HEK293 (cell line): ENCODE measurements at regions not wholly inside any gene's neighbourhood (a gene's known extent, or its start where the extent isn't known, plus 50 kb on each side); places are given as distances from the start of the nearest gene placed in this dataset.

Experiments
- CTCF ChIA-PET: fragments of 350-600 bp; formaldehyde crosslinking; extraction: SDS; loops from one replicate; lab custom pipeline; 2021; ENCODE audit warnings: antibody characterized with exemption; lab: Yijun Ruan, JAX
- POLR2A ChIA-PET: fragments of 300-600 bp; formaldehyde crosslinking; extraction: SDS; loops from one replicate; lab custom pipeline; 2020; ENCODE audit warnings: antibody characterized with exemption, inconsistent platforms; lab: Yijun Ruan, JAX
- H3K27ac ChIP-seq: fragments of 200-500 bp; sonication (Bioruptor generic); 2 replicates; pipeline ENCODE4 v1.5.1; 2014; ENCODE audit warnings: low read depth, low read length, control low read depth, inconsistent platforms; ENCODE audit errors: extremely low read depth
- H3K36me3 ChIP-seq, 2 experiments: fragments of 200-500 bp in 1 of 2; sonication (Bioruptor generic) in 1 of 2; 1 replicate in 1 of 2; 2 replicates in 1 of 2; pipeline ENCODE4 v1.5.1; 2014 to 2017; ENCODE audit warnings: inconsistent platforms in 2 of 2, low read length in 2 of 2; ENCODE audit not compliant: control insufficient read depth in 2 of 2, insufficient read depth in 1 of 2
- H3K4me1 ChIP-seq: fragments of 200-500 bp; sonication (Bioruptor generic); 2 replicates; pipeline ENCODE4 v1.5.1; 2014; ENCODE audit warnings: mild to moderate bottlenecking, low read length, inconsistent platforms; ENCODE audit not compliant: control insufficient read depth, insufficient read depth
- H3K4me3 ChIP-seq: 2 replicates; pipeline ENCODE4 v1.5.1; 2011; ENCODE audit warnings: low read depth, mild to moderate bottlenecking, control low read depth, low read length, moderate library complexity
- H3K9me3 ChIP-seq: fragments of 200-500 bp; sonication (Bioruptor generic); 2 replicates; pipeline ENCODE4 v1.5.1; 2014; ENCODE audit warnings: low read depth, low read length, inconsistent platforms; ENCODE audit not compliant: control insufficient read depth, insufficient read depth
- GFI1B ChIP-seq: fragments of 450-650 bp; formaldehyde crosslinking; IDR thresholded peaks from 2 replicates; pipeline ENCODE4 v1.5.1; 2016; ENCODE audit warnings: missing biosample characterization, missing genetic modification characterization
- GLIS2 ChIP-seq: fragments of 450-650 bp; formaldehyde crosslinking; IDR thresholded peaks from 2 replicates; pipeline ENCODE4 v1.5.1; 2016; ENCODE audit warnings: missing biosample characterization, missing genetic modification characterization
- KLF1 ChIP-seq: fragments of 450-650 bp; formaldehyde crosslinking; IDR thresholded peaks from 2 replicates; pipeline ENCODE4 v1.5.1; 2016; ENCODE audit warnings: missing biosample characterization, missing genetic modification characterization
- KLF8 ChIP-seq: fragments of 450-650 bp; formaldehyde crosslinking; IDR thresholded peaks from 2 replicates; pipeline ENCODE4 v1.5.1; 2016; ENCODE audit warnings: missing biosample characterization, missing genetic modification characterization
- ZBTB8A ChIP-seq: fragments of 450-650 bp; formaldehyde crosslinking; IDR thresholded peaks from 2 replicates; pipeline ENCODE4 v1.5.1; 2016; ENCODE audit warnings: missing biosample characterization, missing genetic modification characterization
- ZFP3 ChIP-seq: fragments of 450-650 bp; formaldehyde crosslinking; IDR thresholded peaks from 2 replicates; pipeline ENCODE4 v1.5.1; 2016; ENCODE audit warnings: low read depth, missing biosample characterization, missing genetic modification characterization
- ZNF248 ChIP-seq: fragments of 450-650 bp; formaldehyde crosslinking; IDR thresholded peaks from 2 replicates; pipeline ENCODE4 v1.5.1; 2017; ENCODE audit warnings: missing biosample characterization, missing genetic modification characterization
- ZNF426 ChIP-seq: fragments of 450-650 bp; formaldehyde crosslinking; IDR thresholded peaks from 2 replicates; pipeline ENCODE4 v1.5.1; 2017; ENCODE audit warnings: missing biosample characterization, missing genetic modification characterization, mild to moderate bottlenecking, inconsistent platforms, moderate library complexity
- ZNF596 ChIP-seq: fragments of 450-650 bp; IDR thresholded peaks from 2 replicates; pipeline ENCODE4 v1.5.0; 2018; ENCODE audit warnings: missing biosample characterization, mild to moderate bottlenecking, missing genetic modification characterization, moderate library complexity
- ZNF621 ChIP-seq: fragments of 450-650 bp; formaldehyde crosslinking; IDR thresholded peaks from 2 replicates; pipeline ENCODE4 v1.5.1; 2017; ENCODE audit warnings: missing biosample characterization, missing genetic modification characterization
- ZNF664 ChIP-seq: fragments of 450-650 bp; formaldehyde crosslinking; IDR thresholded peaks from 2 replicates; pipeline ENCODE4 v1.5.1; 2016; ENCODE audit warnings: missing biosample characterization, missing genetic modification characterization
- TF ChIP-seq, protein P1 (sequence below): fragments of 450-650 bp; formaldehyde crosslinking; IDR thresholded peaks from 2 replicates; pipeline ENCODE4 v1.5.0; 2017; ENCODE audit warnings: missing biosample characterization, missing genetic modification characterization, borderline replicate concordance
- TF ChIP-seq, protein P2 (sequence below): fragments of 450-650 bp; formaldehyde crosslinking; optimal IDR thresholded peaks from 2 replicates; pipeline ENCODE3; 2016; ENCODE audit warnings: missing biosample characterization, mild to moderate bottlenecking, missing genetic modification characterization
- TF ChIP-seq, protein P3 (sequence below): fragments of 450-650 bp; formaldehyde crosslinking; IDR thresholded peaks from 2 replicates; pipeline ENCODE4 v1.5.1; 2016; ENCODE audit warnings: missing biosample characterization, missing genetic modification characterization
- TF ChIP-seq, protein P4 (sequence below): fragments of 450-650 bp; formaldehyde crosslinking; IDR thresholded peaks from 2 replicates; pipeline ENCODE4 v1.5.1; 2016; ENCODE audit warnings: missing biosample characterization, missing genetic modification characterization

DNA sequence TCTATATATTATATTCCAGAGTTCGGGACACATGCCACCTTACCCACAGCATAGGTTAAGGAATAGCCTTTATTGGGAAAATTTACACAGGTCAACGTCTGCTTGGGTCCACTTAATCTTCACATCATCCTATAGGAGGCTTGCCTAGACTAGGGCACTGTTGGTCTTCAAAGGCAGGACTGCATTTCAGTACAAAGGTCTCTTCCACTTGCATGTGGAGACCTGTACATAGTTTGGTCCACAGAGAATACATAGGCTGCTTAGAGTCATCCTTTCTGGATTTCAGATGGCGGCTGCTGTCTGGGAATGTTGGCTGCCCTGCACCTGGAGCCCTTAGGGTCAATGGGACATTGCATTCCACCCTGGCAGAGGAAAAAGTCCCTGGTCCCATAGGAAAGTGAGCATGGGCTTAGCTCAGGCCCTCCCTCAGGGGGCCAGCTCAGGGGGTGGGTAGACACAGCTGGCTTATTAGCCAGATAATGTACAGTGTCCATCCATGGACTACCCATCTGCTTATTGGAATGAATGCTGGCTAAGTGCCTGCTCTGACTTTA lies 75.3 kb upstream of the TGFBR2 start (continued):
- TF ChIP-seq, protein P1, sequence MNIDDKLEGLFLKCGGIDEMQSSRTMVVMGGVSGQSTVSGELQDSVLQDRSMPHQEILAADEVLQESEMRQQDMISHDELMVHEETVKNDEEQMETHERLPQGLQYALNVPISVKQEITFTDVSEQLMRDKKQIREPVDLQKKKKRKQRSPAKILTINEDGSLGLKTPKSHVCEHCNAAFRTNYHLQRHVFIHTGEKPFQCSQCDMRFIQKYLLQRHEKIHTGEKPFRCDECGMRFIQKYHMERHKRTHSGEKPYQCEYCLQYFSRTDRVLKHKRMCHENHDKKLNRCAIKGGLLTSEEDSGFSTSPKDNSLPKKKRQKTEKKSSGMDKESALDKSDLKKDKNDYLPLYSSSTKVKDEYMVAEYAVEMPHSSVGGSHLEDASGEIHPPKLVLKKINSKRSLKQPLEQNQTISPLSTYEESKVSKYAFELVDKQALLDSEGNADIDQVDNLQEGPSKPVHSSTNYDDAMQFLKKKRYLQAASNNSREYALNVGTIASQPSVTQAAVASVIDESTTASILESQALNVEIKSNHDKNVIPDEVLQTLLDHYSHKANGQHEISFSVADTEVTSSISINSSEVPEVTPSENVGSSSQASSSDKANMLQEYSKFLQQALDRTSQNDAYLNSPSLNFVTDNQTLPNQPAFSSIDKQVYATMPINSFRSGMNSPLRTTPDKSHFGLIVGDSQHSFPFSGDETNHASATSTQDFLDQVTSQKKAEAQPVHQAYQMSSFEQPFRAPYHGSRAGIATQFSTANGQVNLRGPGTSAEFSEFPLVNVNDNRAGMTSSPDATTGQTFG (tag by site-specific recombination): no peak
- TF ChIP-seq ZNF596 (no peak), GLIS2 (tag by site-specific recombination) (no peak), ZNF248 (tag by site-specific recombination) (no peak)
- TF ChIP-seq, protein P2, sequence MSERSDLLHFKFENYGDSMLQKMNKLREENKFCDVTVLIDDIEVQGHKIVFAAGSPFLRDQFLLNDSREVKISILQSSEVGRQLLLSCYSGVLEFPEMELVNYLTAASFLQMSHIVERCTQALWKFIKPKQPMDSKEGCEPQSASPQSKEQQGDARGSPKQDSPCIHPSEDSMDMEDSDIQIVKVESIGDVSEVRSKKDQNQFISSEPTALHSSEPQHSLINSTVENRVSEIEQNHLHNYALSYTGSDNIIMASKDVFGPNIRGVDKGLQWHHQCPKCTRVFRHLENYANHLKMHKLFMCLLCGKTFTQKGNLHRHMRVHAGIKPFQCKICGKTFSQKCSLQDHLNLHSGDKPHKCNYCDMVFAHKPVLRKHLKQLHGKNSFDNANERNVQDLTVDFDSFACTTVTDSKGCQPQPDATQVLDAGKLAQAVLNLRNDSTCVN (tag by site-specific recombination): no peak
- TF ChIP-seq, all 188 proteins: peak for 0

DNA sequence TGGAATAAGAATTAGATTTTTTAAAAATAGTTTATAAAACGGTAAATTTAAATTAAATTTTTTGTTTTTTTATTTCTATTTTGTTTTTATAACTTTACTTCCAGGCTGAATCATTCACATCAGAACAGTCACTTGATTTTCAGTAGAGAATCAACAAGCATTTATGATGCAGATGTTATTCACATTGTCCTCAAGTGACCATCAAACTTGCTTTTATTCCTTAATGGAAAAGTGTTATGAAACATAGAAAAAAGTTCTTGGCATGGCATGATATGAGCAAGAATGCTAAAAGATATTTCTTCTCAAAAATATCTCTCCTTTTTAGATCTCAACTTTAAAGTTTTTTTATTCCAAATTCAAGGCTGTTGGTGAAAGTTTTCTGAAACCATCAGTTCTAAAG lies 70.9 kb upstream of the TGFBR2 start:
- Histone ChIP-seq H3K36me3 (no peaks in the 10 kb centered on the region), H3K4me1 (no peaks in the 10 kb centered on the region), H3K4me3 (no peak overlapping the region), H3K9me3 (no peaks in the 10 kb centered on the region), H3K27ac (no peak overlapping the region)
- ChIA-PET CTCF (no interaction called here), POLR2A (no interaction called here)
- TF ChIP-seq ZBTB8A (tag by site-specific recombination): no peak

DNA sequence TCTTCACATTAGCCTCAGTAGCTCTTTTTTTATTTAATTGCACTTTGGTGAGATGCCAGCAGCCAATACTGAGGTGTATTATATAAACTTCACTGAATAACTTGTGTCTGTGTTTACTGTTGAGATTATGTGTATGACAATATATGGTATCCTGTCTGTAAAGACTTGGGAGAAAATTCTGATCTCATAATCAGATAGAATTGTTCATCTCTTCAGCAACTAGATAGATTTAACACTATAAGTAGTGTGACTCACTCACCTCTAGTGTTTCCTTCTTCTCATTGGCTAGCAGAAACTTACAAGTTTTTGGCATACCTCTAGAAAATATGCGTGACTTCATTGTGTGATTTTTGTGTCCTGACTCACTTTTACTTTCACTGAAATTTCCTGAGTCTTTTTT lies 67.6 kb upstream of the TGFBR2 start:
- TF ChIP-seq, protein P3, sequence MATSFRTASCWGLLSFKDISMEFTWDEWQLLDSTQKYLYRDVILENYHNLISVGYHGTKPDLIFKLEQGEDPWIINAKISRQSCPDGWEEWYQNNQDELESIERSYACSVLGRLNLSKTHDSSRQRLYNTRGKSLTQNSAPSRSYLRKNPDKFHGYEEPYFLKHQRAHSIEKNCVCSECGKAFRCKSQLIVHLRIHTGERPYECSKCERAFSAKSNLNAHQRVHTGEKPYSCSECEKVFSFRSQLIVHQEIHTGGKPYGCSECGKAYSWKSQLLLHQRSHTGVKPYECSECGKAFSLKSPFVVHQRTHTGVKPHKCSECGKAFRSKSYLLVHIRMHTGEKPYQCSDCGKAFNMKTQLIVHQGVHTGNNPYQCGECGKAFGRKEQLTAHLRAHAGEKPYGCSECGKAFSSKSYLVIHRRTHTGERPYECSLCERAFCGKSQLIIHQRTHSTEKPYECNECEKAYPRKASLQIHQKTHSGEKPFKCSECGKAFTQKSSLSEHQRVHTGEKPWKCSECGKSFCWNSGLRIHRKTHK (tag by site-specific recombination): no peak
- TF ChIP-seq KLF1 (tag by site-specific recombination) (no peak), GFI1B (tag by site-specific recombination) (no peak), ZNF621 (tag by site-specific recombination) (no peak), ZFP3 (no peak), ZNF664 (no peak), KLF8 (no peak), ZNF426 (tag by site-specific recombination) (no peak)
- TF ChIP-seq, protein P4, sequence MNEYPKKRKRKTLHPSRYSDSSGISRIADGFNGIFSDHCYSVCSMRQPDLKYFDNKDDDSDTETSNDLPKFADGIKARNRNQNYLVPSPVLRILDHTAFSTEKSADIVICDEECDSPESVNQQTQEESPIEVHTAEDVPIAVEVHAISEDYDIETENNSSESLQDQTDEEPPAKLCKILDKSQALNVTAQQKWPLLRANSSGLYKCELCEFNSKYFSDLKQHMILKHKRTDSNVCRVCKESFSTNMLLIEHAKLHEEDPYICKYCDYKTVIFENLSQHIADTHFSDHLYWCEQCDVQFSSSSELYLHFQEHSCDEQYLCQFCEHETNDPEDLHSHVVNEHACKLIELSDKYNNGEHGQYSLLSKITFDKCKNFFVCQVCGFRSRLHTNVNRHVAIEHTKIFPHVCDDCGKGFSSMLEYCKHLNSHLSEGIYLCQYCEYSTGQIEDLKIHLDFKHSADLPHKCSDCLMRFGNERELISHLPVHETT: no peak

More for the DNA sequence above, 67.6 kb upstream of the TGFBR2 start:
- POLR2A ChIA-PET: no interaction called here
- Histone ChIP-seq H3K4me1 (no peaks in the 10 kb centered on the region), H3K27ac (no peak overlapping the region), H3K4me3 (no peak overlapping the region), H3K36me3 (no peaks in the 10 kb centered on the region), H3K9me3 (no peaks in the 10 kb centered on the region)
- CTCF ChIA-PET: no interaction called here
